ENCODE measurements at regions not wholly inside any gene's neighbourhood (a gene's known extent, or its start where the extent isn't known, plus 50 kb on each side); places are given as distances from the start of the nearest gene placed in this dataset.
A peak's percentile ranks its signal among the peaks of the same experiment; 100 is the strongest.

DNA sequence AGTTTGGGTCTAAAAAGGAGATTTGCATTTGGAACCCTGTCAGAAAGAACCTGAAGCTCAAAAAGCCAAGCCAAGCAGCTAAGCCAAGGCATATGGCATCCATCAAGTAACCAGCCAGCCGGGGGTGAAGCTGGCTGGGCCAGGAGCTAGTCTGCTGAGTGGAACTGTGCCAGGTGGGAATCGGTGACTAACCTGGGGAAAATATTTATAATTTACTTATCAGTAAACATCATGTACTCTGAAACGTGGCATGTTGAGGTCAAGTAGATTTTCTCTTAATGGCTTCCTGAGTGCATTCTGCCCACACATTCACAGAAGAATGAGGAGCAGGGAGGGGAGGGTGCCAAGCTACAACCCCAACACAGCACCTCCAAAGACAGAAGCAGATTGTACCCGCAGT lies 70.5 kb upstream of the SESN3 start:
- no peak overlapping the region for H3K4me3 ChIP-seq (replicated peaks in 1 of 4; ENCODE audit: control extremely low read depth in 1 of 4, insufficient read depth in 1 of 4, low read depth in 3 of 4, low read length in 4 of 4)
- no peaks in the 10 kb centered on the region for H3K79me2 ChIP-seq (ENCODE audit: control insufficient read depth, insufficient read depth, low read length)
- TF ChIP-seq CTCF (conservative IDR thresholded peaks at IDR 0.05 in 1 of 2, IDR thresholded peaks at IDR 0.05 in 1 of 2; ENCODE audit: low read depth in 1 of 2, low read length in 2 of 2), result no peak
- no peak for TF ChIP-seq EZH2 (IDR thresholded peaks at IDR 0.05; ENCODE audit: low read length, missing control alignments)
- no peaks in the 10 kb centered on the region for H4K20me1 ChIP-seq (ENCODE audit: control insufficient read depth, extremely low read depth, insufficient read depth, low read length)
- no peaks in the 10 kb centered on the region for H3K9me3 ChIP-seq (ENCODE audit: control insufficient read depth, insufficient read depth, low read depth, low read length)
- H3K27ac ChIP-seq (ENCODE audit: insufficient read depth, low read length), result no peak overlapping the region
- H3K9ac ChIP-seq (ENCODE audit: insufficient read depth, low read length), result no peak overlapping the region
- H2AFZ ChIP-seq (ENCODE audit: low read length), result no peak overlapping the region
- DNase-seq (ENCODE audit: low read depth in 2 of 2), result peak in 1 of 2 donors; percentile 74
- no peaks in the 10 kb centered on the region for H3K27me3 ChIP-seq (ENCODE audit: control insufficient read depth, insufficient read depth, low read length)
- H3K4me2 ChIP-seq (ENCODE audit: extremely low read depth, insufficient read depth, low read length), result no peak overlapping the region
- no peaks in the 10 kb centered on the region for H3K36me3 ChIP-seq (ENCODE audit: control insufficient read depth, insufficient read depth, low read length)
- no peaks in the 10 kb centered on the region for H3K4me1 ChIP-seq (ENCODE audit: control insufficient read depth, extremely low read depth, insufficient read depth, low read length)

GRCh38 chr11:95299078-95299679 lies 68.2 kb upstream of the SESN3 start:
- Histone ChIP-seq H4K20me1 (ENCODE audit: control insufficient read depth, extremely low read depth, insufficient read depth, low read length) (no peaks in the 10 kb centered on the region), H3K79me2 (ENCODE audit: control insufficient read depth, insufficient read depth, low read length) (no peaks in the 10 kb centered on the region), H3K27ac (ENCODE audit: insufficient read depth, low read length) (no peak overlapping the region), H2AFZ (ENCODE audit: low read length) (no peak overlapping the region), H3K9me3 (ENCODE audit: control insufficient read depth, insufficient read depth, low read depth, low read length) (no peaks in the 10 kb centered on the region), H3K27me3 (ENCODE audit: control insufficient read depth, insufficient read depth, low read length) (peaks cover under 1% of the 10 kb centered on the region), H3K4me1 (ENCODE audit: control insufficient read depth, extremely low read depth, insufficient read depth, low read length) (no peaks in the 10 kb centered on the region), H3K4me3 (replicated peaks in 1 of 4; ENCODE audit: control extremely low read depth in 1 of 4, insufficient read depth in 1 of 4, low read depth in 3 of 4, low read length in 4 of 4) (no peak overlapping the region), H3K36me3 (ENCODE audit: control insufficient read depth, insufficient read depth, low read length) (no peaks in the 10 kb centered on the region), H3K4me2 (ENCODE audit: extremely low read depth, insufficient read depth, low read length) (no peak overlapping the region), H3K9ac (ENCODE audit: insufficient read depth, low read length) (no peak overlapping the region)
- TF ChIP-seq EZH2 (IDR thresholded peaks at IDR 0.05; ENCODE audit: low read length, missing control alignments), result no peak
- TF ChIP-seq CTCF (conservative IDR thresholded peaks at IDR 0.05 in 1 of 2, IDR thresholded peaks at IDR 0.05 in 1 of 2; ENCODE audit: low read depth in 1 of 2, low read length in 2 of 2), result no peak
- peak; percentile 22 to 85 for DNase-seq (ENCODE audit: low read depth in 2 of 2)

GRCh38 chr11:95297680-95298452 lies 66.9 kb upstream of the SESN3 start:
- H3K27ac ChIP-seq (ENCODE audit: insufficient read depth, low read length), result no peak overlapping the region
- no peak overlapping the region for H2AFZ ChIP-seq (ENCODE audit: low read length)
- H3K9ac ChIP-seq (ENCODE audit: insufficient read depth, low read length), result no peak overlapping the region
- no peaks in the 10 kb centered on the region for H3K4me1 ChIP-seq (ENCODE audit: control insufficient read depth, extremely low read depth, insufficient read depth, low read length)
- H4K20me1 ChIP-seq (ENCODE audit: control insufficient read depth, extremely low read depth, insufficient read depth, low read length), result no peaks in the 10 kb centered on the region
- H3K36me3 ChIP-seq (ENCODE audit: control insufficient read depth, insufficient read depth, low read length), result no peaks in the 10 kb centered on the region
- H3K9me3 ChIP-seq (ENCODE audit: control insufficient read depth, insufficient read depth, low read depth, low read length), result no peaks in the 10 kb centered on the region
- H3K4me3 ChIP-seq (replicated peaks in 1 of 4; ENCODE audit: control extremely low read depth in 1 of 4, insufficient read depth in 1 of 4, low read depth in 3 of 4, low read length in 4 of 4), result no peak overlapping the region
- DNase-seq (ENCODE audit: low read depth in 2 of 2), result no peak
- no peaks in the 10 kb centered on the region for H3K79me2 ChIP-seq (ENCODE audit: control insufficient read depth, insufficient read depth, low read length)
- peaks cover 2% of the 10 kb centered on the region for H3K27me3 ChIP-seq (ENCODE audit: control insufficient read depth, insufficient read depth, low read length)
- H3K4me2 ChIP-seq (ENCODE audit: extremely low read depth, insufficient read depth, low read length), result no peak overlapping the region
- TF ChIP-seq CTCF (conservative IDR thresholded peaks at IDR 0.05 in 1 of 2, IDR thresholded peaks at IDR 0.05 in 1 of 2; ENCODE audit: low read depth in 1 of 2, low read length in 2 of 2) (no peak), EZH2 (IDR thresholded peaks at IDR 0.05; ENCODE audit: low read length, missing control alignments) (no peak)
